H9 (cell line): ENCODE measurements at regions not wholly inside any gene's neighbourhood (a gene's known extent, or its start where the extent isn't known, plus 50 kb on each side); places are given as distances from the start of the nearest gene placed in this dataset.

ENCODE experiments used
- DNase-seq: peaks from one replicate; pipeline ENCODE4 v3.0.0-alpha.2; 2017
- H2AFZ ChIP-seq: one replicate; pipeline ENCODE4 v1.6.1; 2013; ENCODE audit warnings: mild to moderate bottlenecking, low read length, control low read depth, moderate library complexity
- H2AK5ac ChIP-seq: 2 replicates; pipeline ENCODE4 v1.6.1; 2013; ENCODE audit warnings: low read length, control low read depth, mixed read lengths; ENCODE audit not compliant: insufficient read length
- H2BK120ac ChIP-seq: one replicate; pipeline ENCODE4 v1.6.1; 2013; ENCODE audit warnings: low read depth, mild to moderate bottlenecking, low read length, control low read depth, inconsistent platforms; ENCODE audit not compliant: poor library complexity, severe bottlenecking
- H2BK12ac ChIP-seq: 2 replicates; pipeline ENCODE4 v1.6.1; 2013; ENCODE audit warnings: low read length, control low read depth, mixed read lengths, low read depth; ENCODE audit not compliant: insufficient read length
- H2BK15ac ChIP-seq: 2 replicates; pipeline ENCODE4 v1.6.1; 2013; ENCODE audit warnings: low read depth, low read length, control low read depth
- H2BK20ac ChIP-seq: one replicate; pipeline ENCODE4 v1.6.1; 2013; ENCODE audit warnings: low read depth, mild to moderate bottlenecking, low read length, control low read depth, inconsistent platforms; ENCODE audit not compliant: poor library complexity, severe bottlenecking
- H2BK5ac ChIP-seq: 2 replicates; pipeline ENCODE4 v1.6.1; 2013; ENCODE audit warnings: low read length, control low read depth, mixed read lengths; ENCODE audit not compliant: insufficient read length
- H3K14ac ChIP-seq: 2 replicates; pipeline ENCODE4 v1.6.1; 2013; ENCODE audit warnings: low read length, control low read depth; ENCODE audit not compliant: insufficient read depth
- H3K18ac ChIP-seq: 2 replicates; pipeline ENCODE4 v1.6.1; 2013; ENCODE audit warnings: low read depth, mild to moderate bottlenecking, mixed read lengths, low read length, control low read depth; ENCODE audit not compliant: insufficient read length
- H3K23ac ChIP-seq: 2 replicates; pipeline ENCODE4 v1.6.1; 2013; ENCODE audit warnings: low read length, control low read depth, mixed read lengths, low read depth; ENCODE audit not compliant: insufficient read length
- H3K23me2 ChIP-seq: 2 replicates; pipeline ENCODE4 v1.6.1; 2013; ENCODE audit warnings: low read depth, mild to moderate bottlenecking, mixed read lengths, low read length, control low read depth; ENCODE audit not compliant: insufficient read length, poor library complexity, severe bottlenecking
- H3K27ac ChIP-seq: 2 replicates; pipeline ENCODE4 v1.5.1; 2013; ENCODE audit warnings: low read length, control low read depth, mixed read lengths, low read depth; ENCODE audit not compliant: insufficient read length
- H3K27me3 ChIP-seq: 2 replicates; pipeline ENCODE4 v1.6.1; 2013; ENCODE audit warnings: low read length, control low read depth, inconsistent platforms; ENCODE audit not compliant: insufficient read depth
- H3K4ac ChIP-seq: 2 replicates; pipeline ENCODE4 v1.6.1; 2013; ENCODE audit warnings: low read depth, mild to moderate bottlenecking, control low read depth, inconsistent platforms, low read length, moderate library complexity
- H3K4me1 ChIP-seq: 2 replicates; pipeline ENCODE4 v1.6.1; 2013; ENCODE audit warnings: low read length, control low read depth, inconsistent platforms; ENCODE audit not compliant: insufficient read depth
- H3K4me2 ChIP-seq: 2 replicates; pipeline ENCODE4 v1.6.1; 2013; ENCODE audit warnings: low read length, control low read depth, mixed read lengths; ENCODE audit not compliant: insufficient read length, insufficient read depth
- H3K56ac ChIP-seq: 2 replicates; pipeline ENCODE4 v1.6.1; 2013; ENCODE audit warnings: low read depth, mild to moderate bottlenecking, mixed read lengths, low read length, control low read depth; ENCODE audit not compliant: insufficient read length
- H3K79me1 ChIP-seq: 2 replicates; pipeline ENCODE4 v1.6.1; 2013; ENCODE audit warnings: low read depth, mild to moderate bottlenecking, moderate library complexity, low read length, control low read depth, inconsistent platforms; ENCODE audit not compliant: insufficient read depth, poor library complexity, severe bottlenecking
- H3K79me2 ChIP-seq: 2 replicates; pipeline ENCODE4 v1.6.1; 2013; ENCODE audit warnings: low read length, control low read depth, inconsistent platforms; ENCODE audit not compliant: insufficient read depth
- H3K9ac ChIP-seq: 2 replicates; pipeline ENCODE4 v1.6.1; 2013; ENCODE audit warnings: low read length, control low read depth, mixed read lengths; ENCODE audit not compliant: insufficient read length; ENCODE audit errors: extremely low read depth
- H3K9me3 ChIP-seq: one replicate; pipeline ENCODE4 v1.6.1; 2013; ENCODE audit warnings: low read depth, low read length, inconsistent platforms; ENCODE audit not compliant: control insufficient read depth
- H3T11ph ChIP-seq: one replicate; pipeline ENCODE4 v1.6.1; 2013; ENCODE audit warnings: mild to moderate bottlenecking, low read length, control low read depth, inconsistent platforms
- H4K20me1 ChIP-seq: one replicate; pipeline ENCODE4 v1.6.1; 2013; ENCODE audit not compliant: control insufficient read depth, insufficient read length, insufficient read depth
- H4K5ac ChIP-seq: 2 replicates; pipeline ENCODE4 v1.6.1; 2013; ENCODE audit warnings: low read depth, mild to moderate bottlenecking, mixed read lengths, low read length, control low read depth; ENCODE audit not compliant: insufficient read length
- H4K8ac ChIP-seq: replicated peaks from 2 replicates; pipeline ENCODE4 v1.6.1; 2013; ENCODE audit warnings: low read length, control low read depth, mixed read lengths, low read depth; ENCODE audit not compliant: insufficient read length
- H4K91ac ChIP-seq: 2 replicates; pipeline ENCODE4 v1.6.1; 2013; ENCODE audit warnings: low read depth, mild to moderate bottlenecking, moderate library complexity, mixed read lengths, low read length, control low read depth; ENCODE audit not compliant: insufficient read length
- H3K27ac Mint-ChIP-seq, 3 experiments: 2 replicates in 2 of 3; 3 replicates in 1 of 3; pipeline ENCODE4 v1.8.0; 2020 to 2021; ENCODE audit warnings: mixed read lengths in 3 of 3, mild to moderate bottlenecking in 1 of 3, moderate library complexity in 1 of 3
- H3K27me3 Mint-ChIP-seq: 2 replicates; pipeline ENCODE4 v1.8.0; 2021; ENCODE audit warnings: low read depth, mild to moderate bottlenecking, moderate library complexity, mixed read lengths
- H3K36me3 Mint-ChIP-seq, 3 experiments: 2 replicates in 2 of 3; 3 replicates in 1 of 3; pipeline ENCODE4 v1.8.0; 2020 to 2021; ENCODE audit warnings: low read depth in 3 of 3, mixed read lengths in 3 of 3; ENCODE audit not compliant: insufficient read depth in 1 of 3
- H3K4me1 Mint-ChIP-seq, 2 experiments: 2 replicates each; pipeline ENCODE4 v1.8.0; 2020; ENCODE audit warnings: mixed read lengths in 2 of 2
- H3K4me3 Mint-ChIP-seq, 2 experiments: 2 replicates in 1 of 2; 3 replicates in 1 of 2; pipeline ENCODE4 v1.8.0; 2020 to 2021; ENCODE audit warnings: mild to moderate bottlenecking in 2 of 2, mixed read lengths in 2 of 2, moderate library complexity in 1 of 2
- H3K9me3 Mint-ChIP-seq, 2 experiments: 2 replicates in 1 of 2; 3 replicates in 1 of 2; pipeline ENCODE4 v1.8.0; 2020; ENCODE audit warnings: mild to moderate bottlenecking in 2 of 2, mixed read lengths in 2 of 2, moderate library complexity in 1 of 2
- WGBS: extraction: QIAGEN DNeasy Blood & Tissue Kit; methylation state at CpG from one replicate; pipeline ENCODE4 v1.1.7; 2013; ENCODE audit warnings: missing lambda C conversion rate, low lambda C conversion rate, mixed read lengths; ENCODE audit not compliant: insufficient read length; ENCODE audit errors: extremely low coverage; 5-methylcytosine and 5-hydroxymethylcytosine counted together
- TF ChIP-seq, protein P1 (sequence below): fragments of 200-600 bp; sonication (generic); conservative IDR thresholded peaks from 3 replicates; pipeline ENCODE4 v1.8.0; 2021; ENCODE audit warnings: antibody characterized with exemption, mild to moderate bottlenecking

DNA sequence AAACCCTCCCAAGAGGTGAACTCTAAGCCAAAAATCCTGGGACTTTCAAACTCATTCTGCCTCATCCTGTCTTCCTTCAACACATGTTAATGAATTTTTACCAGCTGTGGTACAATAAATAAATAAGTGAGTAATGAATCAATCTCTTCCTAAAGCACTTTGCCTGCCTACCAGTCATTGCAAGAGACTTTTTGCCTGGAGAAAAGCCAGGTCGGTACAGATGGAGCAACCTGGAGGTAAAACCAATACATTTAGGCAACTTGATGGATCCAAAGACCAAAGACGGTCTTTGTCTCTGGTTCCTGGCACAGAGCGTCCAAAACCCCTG is 324.2 kb downstream of the PMP22 start:
- Histone ChIP-seq H3K9me3 (no peaks in the 10 kb centered on the region), H2BK12ac (no peak overlapping the region), H3K4me1 (peaks cover 2% of the 10 kb centered on the region; the same call in 1 of the 2 replicates), H2BK20ac (no peak overlapping the region), H2BK120ac (no peak overlapping the region), H3K27me3 (no peaks in the 10 kb centered on the region), H3K4ac (no peak overlapping the region), H2BK5ac (no peak overlapping the region), H4K8ac (no peak overlapping the region), H3K23ac (no peak overlapping the region), H2AK5ac (no peak overlapping the region), H4K5ac (no peak overlapping the region), H2AFZ (no peak overlapping the region), H3K79me2 (no peaks in the 10 kb centered on the region), H4K20me1 (no peaks in the 10 kb centered on the region), H4K91ac (no peak overlapping the region), H3K79me1 (no peaks in the 10 kb centered on the region), H3K14ac (no peak overlapping the region), H3T11ph (no peak overlapping the region), H2BK15ac (no peak overlapping the region), H3K18ac (no peak overlapping the region), H3K23me2 (no peaks in the 10 kb centered on the region), H3K56ac (no peak overlapping the region), H3K4me2 (no peak overlapping the region), H3K9ac (no peak overlapping the region), H3K27ac (no peak overlapping the region)
- Mint-ChIP-seq H3K9me3 (no peaks in the 10 kb centered on the region), H3K4me1 (peaks cover 10 to 14% of the 10 kb centered on the region in 2 experiments), H3K4me3 (no peak overlapping the region), H3K27me3 (no peaks in the 10 kb centered on the region; the same call in 1 of the 2 replicates), H3K27ac (no peak overlapping the region), H3K36me3 (no peaks in the 10 kb centered on the region)
- DNase-seq, result no peak
- TF ChIP-seq, protein P1, sequence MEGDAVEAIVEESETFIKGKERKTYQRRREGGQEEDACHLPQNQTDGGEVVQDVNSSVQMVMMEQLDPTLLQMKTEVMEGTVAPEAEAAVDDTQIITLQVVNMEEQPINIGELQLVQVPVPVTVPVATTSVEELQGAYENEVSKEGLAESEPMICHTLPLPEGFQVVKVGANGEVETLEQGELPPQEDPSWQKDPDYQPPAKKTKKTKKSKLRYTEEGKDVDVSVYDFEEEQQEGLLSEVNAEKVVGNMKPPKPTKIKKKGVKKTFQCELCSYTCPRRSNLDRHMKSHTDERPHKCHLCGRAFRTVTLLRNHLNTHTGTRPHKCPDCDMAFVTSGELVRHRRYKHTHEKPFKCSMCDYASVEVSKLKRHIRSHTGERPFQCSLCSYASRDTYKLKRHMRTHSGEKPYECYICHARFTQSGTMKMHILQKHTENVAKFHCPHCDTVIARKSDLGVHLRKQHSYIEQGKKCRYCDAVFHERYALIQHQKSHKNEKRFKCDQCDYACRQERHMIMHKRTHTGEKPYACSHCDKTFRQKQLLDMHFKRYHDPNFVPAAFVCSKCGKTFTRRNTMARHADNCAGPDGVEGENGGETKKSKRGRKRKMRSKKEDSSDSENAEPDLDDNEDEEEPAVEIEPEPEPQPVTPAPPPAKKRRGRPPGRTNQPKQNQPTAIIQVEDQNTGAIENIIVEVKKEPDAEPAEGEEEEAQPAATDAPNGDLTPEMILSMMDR, result no peak
- WGBS, result no CpG with 5 or more reads among the region's 3 CpGs
